HepG2 (cell line): ENCODE measurements at regions not wholly inside any gene's neighbourhood (a gene's known extent, or its start where the extent isn't known, plus 50 kb on each side); places are given as distances from the start of the nearest gene placed in this dataset.

Experiments
- ATAC-seq: fragments of 200-7000 bp; cut with Tn5 transposase; 3 replicates; pipeline ENCODE4 v1.9.1; 2020; ENCODE audit warnings: mild to moderate bottlenecking, moderate library complexity
- BruUV-seq: library from RNA; stranded (reverse); fragments of 400-500 nt; replicated peaks from 2 replicates; lab custom pipeline; 2021; lab: Mats Ljungman, UMichigan
- CTCF ChIA-PET: fragments of 300-600 bp; formaldehyde crosslinking; extraction: SDS; loops from one replicate; lab custom pipeline; 2021; ENCODE audit warnings: low total read pairs, inconsistent platforms, low intra/inter-chr PET ratio; lab: Yijun Ruan, JAX
- POLR2A ChIA-PET: fragments of 350-600 bp; sonication (Branson Sonifier 250); formaldehyde crosslinking; loops from one replicate; lab custom pipeline; 2020; ENCODE audit warnings: antibody characterized with exemption, inconsistent platforms; lab: Yijun Ruan, JAX
- DNase-seq: peaks from one replicate; pipeline ENCODE4 v3.0.0-alpha.2; 2015; ENCODE audit warnings: low spot score
- FAIRE-seq: peaks from 3 replicates; lab custom pipeline; 2011; peaks lifted over from hg19 to GRCh38; lab: Jason Lieb, UNC
- H2AFZ ChIP-seq: one replicate; pipeline ENCODE4 v1.6.1; 2011; ENCODE audit warnings: low read length, inconsistent platforms
- H3K27ac ChIP-seq: fragments of 300-600 bp; 3 replicates; pipeline ENCODE4 v1.8.0; 2011; ENCODE audit warnings: mixed run types, mild to moderate bottlenecking, mixed read lengths, low read length, inconsistent platforms; ENCODE audit not compliant: insufficient read depth; ENCODE audit errors: extremely low read length
- H3K27me3 ChIP-seq, 2 experiments: fragments of 200-600 bp in 1 of 2; 2 replicates in 1 of 2; 3 replicates in 1 of 2; pipeline versions ENCODE4 v1.6.0 to v1.8.0; 2011; ENCODE audit warnings: low read length in 2 of 2, mild to moderate bottlenecking in 2 of 2, moderate library complexity in 2 of 2, inconsistent platforms in 1 of 2; ENCODE audit not compliant: insufficient read depth in 2 of 2, control insufficient read depth in 1 of 2
- H3K36me3 ChIP-seq, 2 experiments: fragments of 200-600 bp in 1 of 2; replicated peaks in 1 of 2; 2 replicates in 1 of 2; 3 replicates in 1 of 2; pipeline versions ENCODE4 v1.5.1 to v1.8.0; 2011; ENCODE audit warnings: low read length in 2 of 2, inconsistent platforms in 1 of 2; ENCODE audit not compliant: insufficient read depth in 2 of 2, control insufficient read depth in 1 of 2
- H3K4me1 ChIP-seq: 2 replicates; pipeline ENCODE4 v1.5.1; 2012; ENCODE audit warnings: low read length, inconsistent platforms; ENCODE audit not compliant: insufficient read depth
- H3K4me2 ChIP-seq: 2 replicates; pipeline ENCODE4 v1.6.0; 2011; ENCODE audit warnings: low read depth, low read length, inconsistent platforms
- H3K4me3 ChIP-seq, 3 experiments: fragments of 200-600 bp in 1 of 3; sonication (generic), shearing (Covaris generic) in 1 of 3; replicated peaks in 1 of 3; 2 replicates each; pipeline ENCODE4 v1.5.1; 2011 to 2016; ENCODE audit warnings: low read length in 3 of 3, inconsistent platforms in 2 of 3, low read depth in 2 of 3, mild to moderate bottlenecking in 2 of 3, control low read depth in 1 of 3, mixed read lengths in 1 of 3; ENCODE audit not compliant: insufficient read depth in 1 of 3
- H3K79me2 ChIP-seq: one replicate; pipeline ENCODE4 v1.6.1; 2011; ENCODE audit warnings: low read length, inconsistent platforms; ENCODE audit not compliant: insufficient read depth
- H3K9ac ChIP-seq: 2 replicates; pipeline ENCODE4 v1.6.0; 2011; ENCODE audit warnings: mild to moderate bottlenecking, low read depth, low read length, inconsistent platforms; ENCODE audit not compliant: insufficient read depth
- H3K9me3 ChIP-seq: 2 replicates; pipeline ENCODE4 v1.5.1; 2012; ENCODE audit warnings: mild to moderate bottlenecking, low read length
- H4K20me1 ChIP-seq: 2 replicates; pipeline ENCODE4 v1.6.0; 2011; ENCODE audit warnings: inconsistent platforms, mild to moderate bottlenecking, low read length, moderate library complexity; ENCODE audit not compliant: insufficient read depth
- ARHGAP35 ChIP-seq: sonication (generic); formaldehyde crosslinking; IDR thresholded peaks from 2 replicates; pipeline ENCODE4 v1.9.0; 2022; ENCODE audit warnings: mild to moderate bottlenecking, inconsistent platforms, moderate library complexity, missing genetic modification reagents, borderline replicate concordance
- HMG20B ChIP-seq: conservative IDR thresholded peaks from 2 replicates; pipeline ENCODE4 v1.6.1; 2016; ENCODE audit warnings: missing genetic modification reagents, missing compliant biosample characterization
- HMGXB3 ChIP-seq: sonication (generic); formaldehyde crosslinking; IDR thresholded peaks from 2 replicates; pipeline ENCODE4 v1.4.0; 2020; ENCODE audit warnings: missing genetic modification reagents, borderline replicate concordance
- IKZF1 ChIP-seq: fragments of 450-650 bp; IDR thresholded peaks from 2 replicates; pipeline ENCODE4 v1.7.1; 2016
- IKZF5 ChIP-seq: IDR thresholded peaks from 2 replicates; pipeline ENCODE4 v1.6.1; 2018; ENCODE audit warnings: missing genetic modification reagents, mild to moderate bottlenecking, missing compliant biosample characterization
- KDM1A ChIP-seq: IDR thresholded peaks from 2 replicates; pipeline ENCODE4 v1.6.1; 2016; ENCODE audit warnings: missing compliant biosample characterization
- MEF2D ChIP-seq: sonication (generic); formaldehyde crosslinking; IDR thresholded peaks from 2 replicates; pipeline ENCODE4 v1.5.1; 2020; ENCODE audit warnings: mild to moderate bottlenecking, missing genetic modification reagents
- PHF5A ChIP-seq: IDR thresholded peaks from one replicate; pipeline ENCODE4 v1.6.1; 2018; ENCODE audit warnings: low read depth, missing genetic modification reagents; ENCODE audit not compliant: unreplicated experiment
- TRIM22 ChIP-seq: fragments of 450-650 bp; IDR thresholded peaks from 2 replicates; pipeline ENCODE4 v1.6.1; 2017
- ZNF431 ChIP-seq: sonication (generic); formaldehyde crosslinking; IDR thresholded peaks from 2 replicates; pipeline ENCODE4 v1.9.0; 2022; ENCODE audit warnings: missing genetic modification reagents, low read depth, mild to moderate bottlenecking, borderline replicate concordance
- ZNF468 ChIP-seq: sonication (generic); formaldehyde crosslinking; IDR thresholded peaks from 2 replicates; pipeline ENCODE4 v1.8.0; 2022; ENCODE audit warnings: mild to moderate bottlenecking, moderate library complexity, missing genetic modification reagents
- ZNF574 ChIP-seq: sonication (generic); formaldehyde crosslinking; IDR thresholded peaks from 2 replicates; pipeline ENCODE4 v1.4.0; 2020; ENCODE audit warnings: missing genetic modification reagents
- ZNF891 ChIP-seq: sonication (generic); formaldehyde crosslinking; IDR thresholded peaks from 2 replicates; pipeline ENCODE4 v1.5.0; 2020; ENCODE audit warnings: mild to moderate bottlenecking, missing genetic modification reagents
- WGBS: methylation state at CpG from one replicate; pipeline ENCODE4 v1.1.6; 2017; ENCODE audit warnings: low lambda C conversion rate; 5-methylcytosine and 5-hydroxymethylcytosine counted together
- in situ Hi-C: cut with HindIII; loops from 2 replicates; pipeline ENCODE4 v1.10.0; 2017; ENCODE audit warnings: low pct_unique_long_range_greater_than_20kb; ENCODE audit not compliant: extremely low pct_ligation_motif_present
- intact Hi-C: fragments of 100-400 bp; cut with micrococcal nuclease; formaldehyde crosslinking; loops from one replicate; pipeline ENCODE4 v1.10.0; 2022; ENCODE audit not compliant: unreplicated experiment

GRCh38 chr7:16025696-16026095 is 339.2 kb upstream of the MEOX2 start:
- ChIA-PET CTCF (no interaction called here), POLR2A (no interaction called here)
- H3K9me3 ChIP-seq = no peaks in the 10 kb centered on the region; the same call in 1 of the 2 replicates
- no peak overlapping the region for H2AFZ ChIP-seq
- H3K27me3 ChIP-seq = no peaks in the 10 kb centered on the region
- no peak overlapping the region for H3K27ac ChIP-seq
- TF ChIP-seq HMG20B (CRISPR knock-in tag) (no peak), ZNF891 (CRISPR knock-in tag) (no peak), ZNF468 (CRISPR knock-in tag) (no peak), HMGXB3 (CRISPR knock-in tag) (no peak), ARHGAP35 (CRISPR knock-in tag) (no peak), ZNF574 (no peak), IKZF1 (no peak), PHF5A (CRISPR knock-in tag) (no peak), IKZF5 (CRISPR knock-in tag) (no peak), MEF2D (CRISPR knock-in tag) (no peak), ZNF431 (no peak), KDM1A (no peak), TRIM22 (no peak)
- no peaks in the 10 kb centered on the region for H3K36me3 ChIP-seq
- FAIRE-seq (no peak), ATAC-seq (no peak), DNase-seq (no peak)
- BruUV-seq = no TSS peak
- no peaks in the 10 kb centered on the region for H3K4me1 ChIP-seq
- WGBS = 0% methylated on average over 1 of the region's 1 CpG
- no peaks in the 10 kb centered on the region for H4K20me1 ChIP-seq
- no peak overlapping the region for H3K9ac ChIP-seq
- no peak overlapping the region for H3K4me2 ChIP-seq
- H3K4me3 ChIP-seq = no peak overlapping the region
- in situ Hi-C loops (no loop called here), intact Hi-C loops (no loop called here)
- H3K79me2 ChIP-seq = no peaks in the 10 kb centered on the region
